Mesenteric fat pad (tissue), 1 donor: ENCODE measurements at regions not wholly inside any gene's neighbourhood (a gene's known extent, or its start where the extent isn't known, plus 50 kb on each side); places are given as distances from the start of the nearest gene placed in this dataset.

Experiments
- DNase-seq: peaks from one replicate; pipeline ENCODE4 v3.0.0-alpha.2; 2020; ENCODE audit warnings: low spot score
- donor health status: DM: yes; HTN: yes; CAD: no.

DNA sequence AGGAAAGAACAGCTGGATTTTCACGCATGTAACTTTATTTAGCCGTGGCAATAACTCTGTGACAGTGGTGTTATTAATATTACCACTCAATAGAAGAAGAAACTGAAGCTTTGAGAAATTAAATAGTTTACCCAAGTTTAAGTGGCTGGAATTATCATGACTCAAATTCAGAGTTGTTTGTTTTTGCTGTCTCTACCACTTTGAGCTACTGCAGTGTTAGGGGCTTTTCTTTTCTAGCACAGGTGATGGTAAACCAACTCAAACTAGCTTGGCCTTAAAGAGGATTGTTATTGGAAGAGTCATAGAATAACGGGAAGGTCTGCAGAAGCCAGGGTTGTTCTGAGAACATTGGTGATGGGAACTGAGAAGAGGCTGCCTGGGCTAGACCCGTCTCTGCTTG, 66.0 kb upstream of the PREP start:
- DNase-seq = no peak

DNA sequence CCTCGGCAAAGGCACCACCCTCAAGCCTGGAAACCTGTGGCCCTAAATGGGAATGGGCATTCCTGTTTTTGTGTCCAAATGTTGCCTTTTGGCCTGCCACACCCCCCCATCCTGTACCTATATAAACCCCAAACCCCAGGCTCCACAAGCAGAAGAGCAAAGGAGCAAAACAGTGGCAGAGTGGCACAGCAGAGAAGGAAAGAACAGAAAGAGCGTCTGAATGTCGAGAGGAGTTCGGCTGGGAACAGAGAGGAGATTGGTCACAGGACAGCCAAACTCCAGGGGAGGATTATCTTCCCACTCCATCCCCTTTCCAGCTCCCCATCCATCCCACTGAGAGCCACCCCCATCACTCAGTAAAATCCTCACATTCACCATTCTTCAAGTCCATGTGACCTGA, 58.0 kb upstream of the PREP start:
- DNase-seq = no peak

DNA sequence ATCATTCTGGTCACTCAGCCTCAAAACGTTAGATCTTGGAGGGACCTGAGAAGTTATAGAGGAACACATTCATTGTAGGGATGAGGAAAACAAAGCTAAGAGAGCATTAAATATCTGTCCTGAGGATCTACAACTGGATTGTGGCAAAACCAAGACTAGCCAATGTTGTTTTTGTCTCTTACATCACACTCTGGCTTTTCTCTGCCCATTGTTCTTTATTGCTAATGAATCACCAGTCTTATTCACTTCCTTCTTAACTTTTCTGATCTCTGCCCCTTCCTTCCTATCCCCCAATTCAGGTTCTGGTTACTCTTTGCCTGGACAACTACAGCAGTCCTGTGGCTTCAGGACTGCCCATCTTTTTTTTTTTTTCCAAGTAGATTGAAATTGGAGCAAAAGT, 57.0 kb upstream of the PREP start:
- no peak for DNase-seq

DNA sequence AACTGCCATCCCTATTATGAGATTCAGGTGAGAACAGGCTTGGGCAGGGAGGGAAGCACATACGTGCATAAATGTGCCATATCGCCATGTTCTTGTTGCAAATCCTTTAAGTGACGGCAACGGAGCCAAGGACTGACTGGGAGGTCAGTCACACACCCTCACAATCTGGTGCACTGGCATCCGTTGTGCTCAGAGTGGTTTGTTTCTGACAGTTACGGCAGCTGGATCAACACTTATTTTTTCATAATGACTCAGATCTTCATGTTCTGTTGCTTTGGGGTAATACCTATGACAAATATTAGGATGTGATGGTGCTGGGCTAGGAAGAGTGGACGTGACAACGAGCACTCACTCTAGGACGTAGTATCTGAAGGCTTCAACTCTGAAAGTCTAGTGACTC, 56.2 kb upstream of the PREP start:
- no peak for DNase-seq

DNA sequence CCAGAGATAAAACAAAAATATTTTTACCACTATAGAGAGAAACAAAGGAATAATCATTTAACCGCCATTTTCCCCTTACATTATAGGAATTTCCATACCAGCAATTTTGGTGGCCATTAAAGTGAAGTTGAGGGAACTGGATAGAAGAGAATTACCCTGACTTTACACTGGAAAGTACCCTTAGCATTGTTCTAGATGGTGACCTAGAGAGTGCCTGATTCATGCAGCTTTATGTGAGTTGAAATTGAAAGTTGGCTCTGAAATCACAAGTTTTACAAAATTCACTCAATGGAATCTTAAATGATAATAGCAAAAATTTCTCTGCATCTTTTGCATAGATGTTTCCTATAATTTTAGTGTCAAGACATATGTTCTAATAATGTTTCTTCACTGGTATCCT, 55.7 kb upstream of the PREP start:
- no peak for DNase-seq

DNA sequence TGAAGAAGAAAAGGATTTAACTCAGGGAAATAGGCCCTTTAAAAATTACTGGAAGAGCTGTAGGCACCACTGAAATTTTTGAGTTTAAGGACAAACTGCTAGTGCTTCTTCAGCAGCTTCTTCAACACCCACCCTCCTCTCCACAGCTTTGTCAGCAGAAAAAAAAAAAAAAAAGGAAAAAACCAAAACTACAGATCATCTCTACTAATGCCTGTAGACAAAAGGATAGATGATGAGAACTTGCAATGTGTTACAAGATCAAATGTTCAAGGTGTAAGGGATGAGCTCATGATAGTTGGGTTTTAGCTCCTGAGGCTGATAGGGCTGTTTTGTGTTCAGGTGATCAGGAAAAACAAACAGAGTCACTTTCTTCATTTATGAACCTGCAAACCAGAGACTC, 55.2 kb upstream of the PREP start:
- no peak for DNase-seq

DNA sequence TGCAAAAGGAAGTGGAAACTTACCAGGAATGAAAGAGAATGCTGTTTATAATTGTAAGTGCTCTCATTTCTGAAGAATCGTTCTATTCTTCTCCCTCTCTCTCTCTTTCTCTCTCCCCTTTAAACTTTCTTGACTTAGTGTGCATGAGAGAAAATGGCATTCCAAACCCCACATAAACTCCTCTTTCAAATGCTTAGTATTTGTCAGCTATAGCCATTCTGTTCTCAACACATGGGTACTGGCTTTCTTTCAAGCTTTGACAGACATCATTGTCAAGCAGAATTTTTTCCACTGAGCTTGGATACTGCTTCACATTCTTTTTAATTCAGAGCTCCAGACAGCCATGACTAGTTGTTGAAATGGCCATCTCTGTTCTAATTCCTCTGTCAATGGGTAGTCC, 51.1 kb upstream of the PREP start:
- DNase-seq = no peak

DNA sequence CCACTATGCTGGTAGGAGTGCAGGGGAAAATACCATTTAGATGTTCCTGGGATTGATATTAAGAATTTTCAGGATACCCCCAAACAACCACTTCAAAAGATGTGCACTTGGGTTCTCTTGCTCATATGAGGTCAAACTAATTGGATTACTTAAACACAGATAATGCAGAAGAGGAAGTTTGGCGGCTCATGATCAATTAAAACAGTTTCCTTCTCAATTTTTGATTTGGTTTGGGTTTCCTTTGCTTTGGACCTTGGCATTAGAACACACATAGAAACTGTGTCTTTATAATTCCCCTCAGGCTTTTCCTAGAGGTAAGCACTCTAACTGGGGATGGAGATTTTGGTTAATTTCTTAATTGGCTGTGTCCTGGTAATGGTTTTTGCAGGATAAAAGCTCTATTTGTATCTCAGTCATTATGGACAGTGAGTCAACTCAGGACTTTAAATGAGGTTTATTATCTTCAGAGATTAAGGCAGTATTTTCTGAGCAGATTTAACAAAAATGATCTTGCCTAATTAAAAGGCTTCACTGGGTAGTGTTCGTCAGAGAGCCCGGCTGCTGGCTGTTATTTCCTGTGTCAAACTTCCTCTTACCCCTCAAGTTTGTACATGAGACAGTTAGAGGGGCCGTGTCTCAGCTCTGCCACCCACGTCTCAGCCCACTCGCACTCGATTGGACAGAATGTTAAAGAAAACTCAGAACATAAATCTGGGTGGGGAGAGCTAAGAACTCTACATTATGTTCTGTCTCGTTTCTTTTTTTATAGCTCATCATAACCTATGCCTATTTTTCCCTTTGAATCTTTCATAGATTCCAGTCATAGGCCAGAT, 50.3 kb upstream of the PREP start:
- no peak for DNase-seq
